Activated naive CD8-positive, alpha-beta T cell (primary cell): ENCODE measurements at regions not wholly inside any gene's neighbourhood (a gene's known extent, or its start where the extent isn't known, plus 50 kb on each side); places are given as distances from the start of the nearest gene placed in this dataset.
"Not testable (repeated sequence)": the region's sequence is repeated elsewhere in the genome, so short reads cannot be mapped to it uniquely, and the experiment has no call there.

ENCODE experiments used
- H3K27ac Mint-ChIP-seq: one replicate; pipeline ENCODE4 v1.8.0; 2021; ENCODE audit warnings: mixed read lengths
- H3K27me3 Mint-ChIP-seq: one replicate; pipeline ENCODE4 v1.8.0; 2021; ENCODE audit warnings: mixed read lengths
- H3K36me3 Mint-ChIP-seq: one replicate; pipeline ENCODE4 v1.8.0; 2021; ENCODE audit warnings: mixed read lengths
- H3K4me1 Mint-ChIP-seq: one replicate; pipeline ENCODE4 v1.8.0; 2021; ENCODE audit warnings: low read depth, mixed read lengths
- H3K4me3 Mint-ChIP-seq: one replicate; pipeline ENCODE4 v1.8.0; 2021; ENCODE audit warnings: mild to moderate bottlenecking, mixed read lengths
- H3K9me3 Mint-ChIP-seq: one replicate; pipeline ENCODE4 v1.8.0; 2021; ENCODE audit warnings: low read depth, mixed read lengths

- peaks cover 17% of the 10 kb centered on the region for H3K9me3 Mint-ChIP-seq
- H3K27ac Mint-ChIP-seq: no peak overlapping the region
These were observed 216.5 kb downstream of the SNRPN start for GRCh38 chr15:25171111-25171811.

GRCh38 chr15:25171856-25172687 is 217.3 kb downstream of the SNRPN start:
- peaks cover 3% of the 10 kb centered on the region for H3K36me3 Mint-ChIP-seq
- H3K27ac Mint-ChIP-seq: no peak overlapping the region
- no peaks in the 10 kb centered on the region for H3K4me1 Mint-ChIP-seq
- H3K27me3 Mint-ChIP-seq: no peaks in the 10 kb centered on the region
- H3K9me3 Mint-ChIP-seq: peaks cover 17% of the 10 kb centered on the region
- no peak overlapping the region for H3K4me3 Mint-ChIP-seq

More at GRCh38 chr15:25171111-25171811, 216.5 kb downstream of the SNRPN start:
- Mint-ChIP-seq H3K36me3 (peaks cover 3% of the 10 kb centered on the region), H3K4me1 (no peaks in the 10 kb centered on the region), H3K4me3 (no peak overlapping the region), H3K27me3 (no peaks in the 10 kb centered on the region)

- Mint-ChIP-seq H3K9me3 (peaks cover 13% of the 10 kb centered on the region), H3K27ac (no peak overlapping the region), H3K36me3 (peaks cover 3% of the 10 kb centered on the region), H3K4me3 (no peak overlapping the region), H3K27me3 (no peaks in the 10 kb centered on the region), H3K4me1 (no peaks in the 10 kb centered on the region)
These were observed 217.9 kb downstream of the SNRPN start for GRCh38 chr15:25172691-25173090.

- H3K9me3 Mint-ChIP-seq: peaks cover 9% of the 10 kb centered on the region
- H3K4me3 Mint-ChIP-seq: no peak overlapping the region
- no peaks in the 10 kb centered on the region for H3K4me1 Mint-ChIP-seq
- H3K27me3 Mint-ChIP-seq: no peaks in the 10 kb centered on the region
- peaks cover 3% of the 10 kb centered on the region for H3K36me3 Mint-ChIP-seq
- H3K27ac Mint-ChIP-seq: no peak overlapping the region
These were observed 218.6 kb downstream of the SNRPN start for GRCh38 chr15:25173241-25174028.

- H3K27me3 Mint-ChIP-seq, H3K4me3 Mint-ChIP-seq, H3K36me3 Mint-ChIP-seq, H3K27ac Mint-ChIP-seq, H3K9me3 Mint-ChIP-seq, H3K4me1 Mint-ChIP-seq: not testable (repeated sequence)
These were observed 219.4 kb downstream of the SNRPN start for GRCh38 chr15:25174149-25174548.

GRCh38 chr15:25175033-25175788 is 220.4 kb downstream of the SNRPN start:
- H3K27ac Mint-ChIP-seq: no peak overlapping the region
- no peak overlapping the region for H3K4me3 Mint-ChIP-seq
- peaks cover 3% of the 10 kb centered on the region for H3K36me3 Mint-ChIP-seq
- peaks cover 9% of the 10 kb centered on the region for H3K9me3 Mint-ChIP-seq
- H3K27me3 Mint-ChIP-seq: no peaks in the 10 kb centered on the region
- H3K4me1 Mint-ChIP-seq: no peaks in the 10 kb centered on the region

GRCh38 chr15:25175789-25176615 is 221.2 kb downstream of the SNRPN start:
- Mint-ChIP-seq H3K27ac (no peak overlapping the region), H3K4me3 (no peak overlapping the region), H3K36me3 (peaks cover 3% of the 10 kb centered on the region), H3K4me1 (no peaks in the 10 kb centered on the region), H3K27me3 (no peaks in the 10 kb centered on the region), H3K9me3 (peaks cover 9% of the 10 kb centered on the region)

- Mint-ChIP-seq H3K36me3 (peaks cover 3% of the 10 kb centered on the region), H3K27ac (no peak overlapping the region), H3K9me3 (peaks cover 9% of the 10 kb centered on the region), H3K4me1 (no peaks in the 10 kb centered on the region), H3K27me3 (no peaks in the 10 kb centered on the region), H3K4me3 (no peak overlapping the region)
These were observed 221.8 kb downstream of the SNRPN start for GRCh38 chr15:25176616-25176923.

GRCh38 chr15:25176991-25177954 is 222.5 kb downstream of the SNRPN start:
- no peaks in the 10 kb centered on the region for H3K27me3 Mint-ChIP-seq
- H3K9me3 Mint-ChIP-seq: peaks cover 9% of the 10 kb centered on the region
- H3K4me3 Mint-ChIP-seq: no peak overlapping the region
- H3K27ac Mint-ChIP-seq: no peak overlapping the region
- peaks cover 3% of the 10 kb centered on the region for H3K36me3 Mint-ChIP-seq
- no peaks in the 10 kb centered on the region for H3K4me1 Mint-ChIP-seq

- H3K4me3 Mint-ChIP-seq: no peak overlapping the region
- H3K36me3 Mint-ChIP-seq: peaks cover 3% of the 10 kb centered on the region
- no peaks in the 10 kb centered on the region for H3K27me3 Mint-ChIP-seq
- H3K9me3 Mint-ChIP-seq: peaks cover 9% of the 10 kb centered on the region
- H3K4me1 Mint-ChIP-seq: no peaks in the 10 kb centered on the region
- H3K27ac Mint-ChIP-seq: no peak overlapping the region
These were observed 223.4 kb downstream of the SNRPN start for GRCh38 chr15:25177955-25178801.

GRCh38 chr15:25178835-25179672 is 224.3 kb downstream of the SNRPN start:
- Mint-ChIP-seq H3K9me3 (peaks cover 9% of the 10 kb centered on the region), H3K4me1 (no peaks in the 10 kb centered on the region), H3K4me3 (no peak overlapping the region)

More at GRCh38 chr15:25178835-25179672, 224.3 kb downstream of the SNRPN start:
- peaks cover 3% of the 10 kb centered on the region for H3K36me3 Mint-ChIP-seq
- no peaks in the 10 kb centered on the region for H3K27me3 Mint-ChIP-seq
- no peak overlapping the region for H3K27ac Mint-ChIP-seq
